ENCODE measurements at regions not wholly inside any gene's neighbourhood (a gene's known extent, or its start where the extent isn't known, plus 50 kb on each side); places are given as distances from the start of the nearest gene placed in this dataset.

DNA sequence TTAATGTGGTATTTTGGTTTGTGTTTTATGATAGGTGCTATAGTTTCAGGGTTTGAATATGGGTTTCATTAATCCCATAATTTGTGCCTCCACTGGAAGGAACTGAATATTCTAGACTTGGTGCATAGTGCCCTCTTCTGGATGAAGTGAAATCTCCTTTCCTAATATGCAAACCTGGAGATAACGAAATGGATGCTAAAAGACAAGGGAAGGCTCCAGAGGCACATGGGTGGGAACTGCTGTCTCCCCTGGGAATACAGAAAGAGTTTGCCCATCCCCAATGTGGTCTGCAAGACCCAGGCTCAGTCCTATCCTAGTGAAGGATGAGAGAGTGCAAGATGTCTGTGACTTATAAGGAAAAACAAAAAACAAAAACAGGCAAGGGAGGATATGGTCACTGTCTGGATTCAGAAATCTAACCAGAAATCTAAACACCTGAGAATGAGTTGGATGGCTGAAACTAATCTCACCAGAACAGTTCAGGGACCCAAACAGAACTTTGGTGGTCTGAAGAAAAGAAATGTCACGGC lies 142.3 kb upstream of the TMPO start:
- Mint-ChIP-seq H3K27me3 (peaks cover 44% of the 10 kb centered on the region), H3K9me3 (no peaks in the 10 kb centered on the region), H3K4me3 (no peak overlapping the region), H3K36me3 (no peaks in the 10 kb centered on the region), H3K4me1 (peaks cover 8% of the 10 kb centered on the region), H3K27ac (no peak overlapping the region)
- no peak for DNase-seq

DNA sequence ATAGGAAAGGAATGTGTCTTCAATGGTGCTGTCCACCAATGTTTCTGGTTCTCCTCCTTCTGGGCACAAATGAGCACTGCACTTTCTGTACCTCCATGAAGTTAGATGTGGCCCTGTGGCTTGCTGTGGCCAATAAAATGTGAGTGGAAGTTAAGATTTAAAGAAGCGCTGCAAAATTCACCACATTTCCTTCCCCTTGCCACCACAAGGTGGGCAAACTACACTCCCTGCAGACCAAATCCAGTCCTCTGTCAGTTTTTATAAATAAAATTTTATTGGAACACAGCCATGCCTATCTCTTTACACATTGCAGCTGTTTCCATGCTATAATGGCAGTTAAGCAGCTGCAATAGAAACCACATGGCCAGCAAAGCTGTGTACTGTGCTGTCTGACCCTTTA lies 141.4 kb upstream of the TMPO start:
- Mint-ChIP-seq H3K4me3 (no peak overlapping the region), H3K4me1 (peaks cover 8% of the 10 kb centered on the region), H3K27me3 (peaks cover 47% of the 10 kb centered on the region), H3K36me3 (no peaks in the 10 kb centered on the region), H3K9me3 (no peaks in the 10 kb centered on the region), H3K27ac (no peak overlapping the region)
- DNase-seq: no peak

DNA sequence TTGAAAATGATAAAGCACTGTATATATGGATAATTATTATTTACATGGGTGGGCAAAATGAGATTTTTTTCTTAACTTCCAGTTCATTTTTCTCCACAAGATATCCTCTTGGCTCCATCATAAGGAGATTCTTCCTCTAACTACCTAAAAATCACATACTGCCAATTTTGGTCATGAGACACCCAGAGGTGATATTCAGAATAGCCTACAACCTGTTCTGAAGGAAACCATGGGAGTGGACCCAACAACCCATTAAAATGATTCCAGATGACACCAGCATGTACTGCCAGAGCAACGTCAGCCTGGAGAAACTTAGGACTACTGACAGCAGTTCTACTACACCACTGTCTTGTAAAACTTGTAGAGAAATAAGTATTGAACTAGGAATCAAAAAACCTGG lies 136.3 kb upstream of the TMPO start:
- Mint-ChIP-seq H3K36me3 (no peaks in the 10 kb centered on the region), H3K4me1 (no peaks in the 10 kb centered on the region), H3K4me3 (no peak overlapping the region), H3K27ac (no peak overlapping the region), H3K9me3 (no peaks in the 10 kb centered on the region), H3K27me3 (peaks cover 26% of the 10 kb centered on the region)
- DNase-seq: no peak

DNA sequence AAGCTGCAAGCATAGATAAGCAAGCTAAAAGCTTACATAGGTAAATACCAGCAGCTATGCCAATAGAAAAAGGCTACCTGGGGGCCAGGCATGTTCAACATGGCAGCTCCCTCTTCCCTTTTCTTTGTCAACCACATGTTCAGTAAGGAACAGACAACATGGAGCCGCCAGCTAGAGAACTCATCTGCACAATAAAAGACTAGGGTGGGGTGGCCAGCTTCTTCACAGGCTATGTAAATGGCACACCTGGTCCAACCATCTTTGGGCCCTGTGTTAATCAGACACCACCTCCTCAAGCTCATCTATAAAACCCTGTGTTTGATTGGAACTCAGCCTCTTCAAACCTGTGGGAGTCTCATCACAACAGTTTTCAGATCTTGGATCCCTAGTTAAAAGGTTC lies 129.7 kb upstream of the TMPO start:
- Mint-ChIP-seq H3K9me3 (no peaks in the 10 kb centered on the region), H3K27me3 (peaks cover 12% of the 10 kb centered on the region), H3K27ac (no peak overlapping the region), H3K36me3 (no peaks in the 10 kb centered on the region), H3K4me3 (no peak overlapping the region), H3K4me1 (no peaks in the 10 kb centered on the region)
- no peak for DNase-seq

DNA sequence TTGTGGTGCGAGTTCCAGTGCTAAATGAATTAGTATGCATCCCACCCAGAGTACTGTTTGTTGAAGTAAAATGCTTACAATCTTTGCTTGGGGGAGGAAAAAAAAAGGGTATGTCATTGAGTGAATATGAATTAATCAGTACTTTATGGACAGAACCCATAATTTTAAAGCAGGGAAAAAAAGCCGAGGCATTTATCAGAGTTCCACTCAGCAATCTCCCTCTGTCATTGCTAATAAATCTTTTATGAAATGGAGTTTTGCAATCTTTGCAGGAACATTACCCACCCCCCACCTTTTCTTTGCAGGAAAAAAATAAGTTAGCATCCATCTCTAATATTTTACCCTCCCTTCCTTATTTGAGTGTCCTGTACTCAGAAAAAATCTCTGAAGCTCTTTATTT lies 127.9 kb upstream of the TMPO start:
- no peaks in the 10 kb centered on the region for H3K36me3 Mint-ChIP-seq
- H3K27me3 Mint-ChIP-seq: peaks cover 8% of the 10 kb centered on the region
- DNase-seq: no peak
- no peaks in the 10 kb centered on the region for H3K9me3 Mint-ChIP-seq
- no peak overlapping the region for H3K27ac Mint-ChIP-seq
- H3K4me1 Mint-ChIP-seq: no peaks in the 10 kb centered on the region
- H3K4me3 Mint-ChIP-seq: no peak overlapping the region

DNA sequence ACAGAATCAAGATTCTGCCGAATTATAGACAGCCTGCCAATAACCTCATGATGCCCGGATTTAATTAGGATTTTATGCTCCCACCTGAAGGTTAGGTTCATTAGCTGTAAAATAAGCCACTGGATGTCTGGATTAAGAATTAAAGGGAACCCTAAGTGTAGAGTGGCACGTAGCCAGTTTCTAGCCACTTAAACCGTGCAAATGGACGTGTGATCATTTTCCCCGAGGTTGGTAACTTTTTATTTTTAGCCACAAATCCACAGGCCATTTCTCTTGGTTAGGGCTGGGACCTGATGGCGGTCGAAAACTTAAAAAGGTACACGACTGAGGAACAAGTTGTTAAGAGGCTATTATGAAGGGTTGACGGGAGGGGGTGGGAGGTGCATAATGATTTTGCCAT lies 127.3 kb upstream of the TMPO start:
- Mint-ChIP-seq H3K27me3 (peaks cover 8% of the 10 kb centered on the region), H3K4me3 (no peak overlapping the region), H3K9me3 (no peaks in the 10 kb centered on the region), H3K36me3 (no peaks in the 10 kb centered on the region), H3K4me1 (no peaks in the 10 kb centered on the region), H3K27ac (no peak overlapping the region)
- DNase-seq: no peak

DNA sequence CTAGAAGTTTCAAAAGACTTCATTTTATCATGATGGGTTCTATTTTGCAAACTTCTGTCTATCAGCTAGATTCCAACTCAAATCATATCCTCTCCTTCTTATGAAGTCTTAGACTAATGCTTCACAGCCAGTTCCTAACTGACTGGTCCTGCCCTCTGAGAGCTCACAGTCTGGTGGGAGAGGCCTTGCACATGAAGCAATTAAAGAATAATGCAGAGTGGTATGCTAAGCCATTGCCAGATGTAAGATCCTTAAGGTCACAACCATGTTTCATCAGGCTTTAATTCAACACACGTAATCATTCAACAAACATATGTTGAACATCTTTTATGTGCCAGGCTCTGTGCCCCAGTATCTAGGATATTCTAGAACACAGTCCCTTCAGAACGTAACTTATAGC lies 125.8 kb upstream of the TMPO start:
- Mint-ChIP-seq H3K27me3 (peaks cover 8% of the 10 kb centered on the region), H3K4me1 (no peaks in the 10 kb centered on the region), H3K9me3 (no peaks in the 10 kb centered on the region), H3K27ac (no peak overlapping the region), H3K36me3 (no peaks in the 10 kb centered on the region), H3K4me3 (no peak overlapping the region)
- no peak for DNase-seq

DNA sequence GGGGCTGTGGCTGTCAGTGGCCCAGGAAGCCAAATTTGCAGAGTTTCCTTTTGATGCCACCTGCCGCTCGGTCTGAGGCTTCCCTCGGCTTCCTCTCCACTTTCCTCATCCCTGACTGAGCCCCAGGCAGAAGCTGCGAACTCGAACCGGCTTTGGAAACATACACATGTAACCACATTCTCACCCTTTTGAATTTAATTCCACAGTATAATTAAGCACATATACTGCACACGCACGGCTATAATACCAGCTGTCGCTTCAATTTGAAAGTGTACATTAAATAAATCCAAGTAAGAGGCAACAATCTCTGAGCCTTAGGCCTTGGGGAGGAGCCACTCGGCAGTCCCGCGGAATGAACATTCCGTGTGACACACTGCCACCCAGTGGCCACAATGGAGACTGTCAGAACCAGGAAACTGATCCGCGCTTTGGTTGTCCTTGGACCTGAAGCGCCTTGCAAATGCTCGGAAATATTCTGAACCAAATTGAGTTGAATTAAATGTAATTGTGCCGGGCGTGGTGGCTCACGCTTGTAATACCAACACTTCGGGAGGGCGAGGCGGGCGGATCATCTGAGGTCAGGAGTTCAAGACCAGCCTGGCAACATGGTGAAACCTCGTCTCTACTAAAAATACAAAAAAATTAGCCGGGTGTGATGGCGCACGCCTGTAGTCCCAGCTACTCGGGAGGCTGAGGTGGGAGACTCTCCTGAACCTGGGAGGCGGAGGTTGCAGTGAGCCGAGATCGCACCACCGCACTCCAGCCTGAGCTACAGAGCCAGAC lies 117.9 kb upstream of the TMPO start:
- DNase-seq: peak; percentile 79
- no peaks in the 10 kb centered on the region for H3K36me3 Mint-ChIP-seq
- peaks cover 32% of the 10 kb centered on the region for H3K4me1 Mint-ChIP-seq
- H3K27me3 Mint-ChIP-seq: peaks cover 3% of the 10 kb centered on the region
- no peak overlapping the region for H3K27ac Mint-ChIP-seq
- no peaks in the 10 kb centered on the region for H3K9me3 Mint-ChIP-seq
- peak overlapping the region; percentile 78 for H3K4me3 Mint-ChIP-seq

DNA sequence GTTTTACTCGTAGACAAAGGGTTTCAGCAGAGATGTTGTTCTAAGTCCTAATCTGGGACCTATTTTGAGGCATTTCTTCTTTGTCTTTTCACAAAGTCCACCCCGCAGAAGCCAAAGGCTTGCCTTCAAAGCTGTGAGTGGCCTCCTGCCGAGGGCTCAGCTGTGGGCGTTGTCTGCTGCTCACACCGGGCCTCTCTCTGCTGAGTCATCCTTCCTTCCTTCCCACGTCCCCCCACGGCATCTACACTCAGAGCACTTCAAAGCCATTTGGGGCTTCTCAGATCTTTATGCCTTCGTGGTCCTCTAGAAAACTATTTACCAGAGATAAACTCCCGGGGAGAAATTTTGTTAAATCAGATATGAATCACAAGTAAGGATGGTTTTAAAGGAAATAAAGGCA lies 115.9 kb upstream of the TMPO start:
- H3K36me3 Mint-ChIP-seq: no peaks in the 10 kb centered on the region
- DNase-seq: peak; percentile 66
- H3K27me3 Mint-ChIP-seq: peaks cover 3% of the 10 kb centered on the region
- peaks cover 41% of the 10 kb centered on the region for H3K4me1 Mint-ChIP-seq
- peak overlapping the region; percentile 41 for H3K4me3 Mint-ChIP-seq
- H3K27ac Mint-ChIP-seq: peak overlapping the region; percentile 72
- no peaks in the 10 kb centered on the region for H3K9me3 Mint-ChIP-seq

DNA sequence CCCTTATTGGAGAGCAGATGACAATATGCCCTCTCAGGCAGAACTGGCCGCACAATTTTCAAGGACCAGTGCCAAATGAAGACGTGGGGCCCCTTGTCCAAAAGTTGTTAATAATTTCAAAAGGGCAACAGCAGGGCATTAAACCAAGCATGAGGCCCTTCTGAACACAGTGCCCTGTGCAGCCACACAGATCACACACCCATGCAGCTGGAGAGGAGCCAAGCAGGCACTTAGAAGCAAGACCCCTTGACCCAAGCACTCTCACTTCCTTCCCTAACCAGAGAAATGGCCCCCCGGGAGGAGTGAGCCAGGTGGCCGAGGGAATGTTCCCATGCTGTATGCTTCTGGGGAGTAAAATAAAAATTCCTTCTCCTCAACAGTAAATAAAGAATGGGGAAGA lies 114.0 kb upstream of the TMPO start:
- Mint-ChIP-seq H3K27ac (no peak overlapping the region), H3K4me1 (peaks cover 41% of the 10 kb centered on the region), H3K36me3 (no peaks in the 10 kb centered on the region), H3K9me3 (no peaks in the 10 kb centered on the region), H3K4me3 (no peak overlapping the region), H3K27me3 (peaks cover 3% of the 10 kb centered on the region)
- DNase-seq: no peak

DNA sequence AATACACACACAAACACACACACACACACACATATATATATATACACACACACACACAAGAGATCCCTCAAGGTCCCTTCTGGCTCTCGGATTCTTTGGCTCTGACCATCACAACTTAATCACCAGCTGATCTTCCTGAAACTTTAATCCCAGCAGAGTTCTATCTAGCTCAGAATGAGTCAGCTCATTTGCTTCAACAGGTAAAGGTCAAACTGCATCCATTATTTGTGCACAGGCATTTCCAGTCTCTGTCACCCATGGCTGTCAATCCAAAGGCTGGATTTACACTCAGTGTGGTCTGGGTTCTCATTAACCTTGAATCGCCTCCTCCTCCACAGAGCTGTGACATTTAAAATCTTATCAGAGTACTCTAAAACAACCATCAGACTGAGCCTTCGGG lies 113.3 kb upstream of the TMPO start:
- no peaks in the 10 kb centered on the region for H3K9me3 Mint-ChIP-seq
- peak overlapping the region; percentile 4 for H3K27ac Mint-ChIP-seq
- no peak for DNase-seq
- no peak overlapping the region for H3K4me3 Mint-ChIP-seq
- peaks cover 3% of the 10 kb centered on the region for H3K27me3 Mint-ChIP-seq
- no peaks in the 10 kb centered on the region for H3K36me3 Mint-ChIP-seq
- H3K4me1 Mint-ChIP-seq: peaks cover 37% of the 10 kb centered on the region

DNA sequence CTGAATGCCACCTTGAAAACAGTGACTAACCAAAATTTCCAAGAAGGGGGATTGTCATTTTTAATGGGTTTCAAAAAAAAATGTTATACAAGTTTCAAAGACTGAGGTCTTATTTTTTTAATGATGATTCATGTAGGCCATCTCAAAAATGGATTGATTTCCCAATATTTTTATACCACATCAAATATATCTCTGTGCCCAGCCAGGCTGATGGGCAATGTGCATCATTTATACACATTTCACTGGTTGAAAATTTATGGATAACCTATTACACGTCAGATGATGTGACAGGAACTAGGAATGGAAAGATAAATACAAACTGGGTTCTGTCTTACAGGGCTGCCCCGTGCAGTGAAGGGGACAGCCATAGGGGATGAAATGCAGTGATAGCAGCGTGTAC lies 112.7 kb upstream of the TMPO start:
- no peaks in the 10 kb centered on the region for H3K9me3 Mint-ChIP-seq
- no peak for DNase-seq
- H3K4me1 Mint-ChIP-seq: peaks cover 32% of the 10 kb centered on the region
- no peaks in the 10 kb centered on the region for H3K36me3 Mint-ChIP-seq
- H3K27ac Mint-ChIP-seq: no peak overlapping the region
- H3K27me3 Mint-ChIP-seq: peaks cover under 1% of the 10 kb centered on the region
- no peak overlapping the region for H3K4me3 Mint-ChIP-seq

DNA sequence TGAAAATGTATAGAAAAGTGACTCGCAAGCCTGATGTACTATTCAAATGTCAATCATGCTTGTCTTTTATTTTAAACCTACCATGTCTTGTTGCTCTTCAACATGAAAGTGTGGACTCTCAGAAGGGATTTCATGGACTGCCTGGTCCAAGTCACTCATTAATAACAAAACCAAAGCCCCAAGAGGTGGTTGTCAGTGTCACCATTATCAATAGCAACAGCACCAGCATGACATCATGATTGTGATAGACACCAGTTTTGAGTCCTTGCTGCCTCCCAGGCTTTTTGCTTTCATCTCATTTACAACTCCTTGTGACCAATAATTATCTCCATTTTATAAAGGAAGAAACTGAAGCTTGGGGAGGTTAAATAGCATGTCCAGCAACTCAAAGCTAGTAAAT lies 112.0 kb upstream of the TMPO start:
- H3K36me3 Mint-ChIP-seq: no peaks in the 10 kb centered on the region
- no peak overlapping the region for H3K4me3 Mint-ChIP-seq
- H3K9me3 Mint-ChIP-seq: no peaks in the 10 kb centered on the region
- no peaks in the 10 kb centered on the region for H3K27me3 Mint-ChIP-seq
- DNase-seq: no peak
- no peak overlapping the region for H3K27ac Mint-ChIP-seq
- peaks cover 31% of the 10 kb centered on the region for H3K4me1 Mint-ChIP-seq

DNA sequence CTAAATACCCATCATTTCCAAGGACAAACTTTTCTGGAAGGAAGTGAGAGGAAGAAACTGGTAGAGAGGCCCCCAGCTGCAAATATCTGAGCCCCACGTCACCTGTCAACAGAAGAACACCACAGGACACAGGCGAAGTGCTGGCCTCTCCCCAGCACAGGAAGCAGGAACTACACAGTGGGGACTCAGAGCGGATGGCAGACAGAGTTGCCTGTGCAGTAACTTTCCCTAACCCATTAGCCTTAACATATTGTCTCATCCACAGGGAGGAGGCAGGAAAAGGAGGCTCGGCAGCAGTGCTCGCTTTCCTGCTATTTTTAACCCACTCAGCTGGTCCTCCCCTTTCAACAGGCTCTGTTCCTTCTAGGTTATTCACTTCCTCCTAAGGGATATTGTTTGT lies 111.5 kb upstream of the TMPO start:
- Mint-ChIP-seq H3K27me3 (no peaks in the 10 kb centered on the region), H3K4me3 (no peak overlapping the region), H3K4me1 (peaks cover 29% of the 10 kb centered on the region), H3K9me3 (no peaks in the 10 kb centered on the region), H3K27ac (no peak overlapping the region), H3K36me3 (no peaks in the 10 kb centered on the region)
- no peak for DNase-seq

DNA sequence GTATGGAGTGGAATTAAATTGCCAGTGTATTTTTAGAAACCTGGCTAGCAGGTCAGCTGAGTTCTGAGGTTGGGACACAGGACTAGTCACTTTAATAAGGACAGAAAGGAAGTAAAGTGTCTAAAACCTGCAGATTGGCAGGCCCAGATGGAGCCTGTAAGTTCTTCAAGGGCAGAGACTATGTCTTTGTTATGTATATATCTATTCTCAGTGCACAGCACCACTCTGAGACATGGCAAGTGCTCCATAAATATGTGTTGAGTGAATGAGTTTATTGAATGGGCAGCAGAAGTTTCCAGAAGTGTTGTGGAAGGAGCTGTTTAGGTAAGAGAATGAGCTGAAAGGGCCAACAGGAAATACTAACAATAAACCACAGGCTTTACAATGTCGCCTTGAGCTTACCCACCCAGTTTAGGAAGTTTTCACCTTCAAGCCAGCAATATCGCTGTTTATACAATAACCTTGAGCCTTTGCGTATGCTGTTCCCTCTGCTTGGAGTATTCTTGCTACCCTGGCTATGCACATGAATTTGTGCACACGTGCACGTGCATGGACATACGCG lies 109.5 kb upstream of the TMPO start:
- DNase-seq: no peak
- Mint-ChIP-seq H3K4me3 (no peak overlapping the region), H3K9me3 (no peaks in the 10 kb centered on the region), H3K36me3 (no peaks in the 10 kb centered on the region), H3K4me1 (peaks cover 15% of the 10 kb centered on the region), H3K27me3 (no peaks in the 10 kb centered on the region), H3K27ac (no peak overlapping the region)

DNA sequence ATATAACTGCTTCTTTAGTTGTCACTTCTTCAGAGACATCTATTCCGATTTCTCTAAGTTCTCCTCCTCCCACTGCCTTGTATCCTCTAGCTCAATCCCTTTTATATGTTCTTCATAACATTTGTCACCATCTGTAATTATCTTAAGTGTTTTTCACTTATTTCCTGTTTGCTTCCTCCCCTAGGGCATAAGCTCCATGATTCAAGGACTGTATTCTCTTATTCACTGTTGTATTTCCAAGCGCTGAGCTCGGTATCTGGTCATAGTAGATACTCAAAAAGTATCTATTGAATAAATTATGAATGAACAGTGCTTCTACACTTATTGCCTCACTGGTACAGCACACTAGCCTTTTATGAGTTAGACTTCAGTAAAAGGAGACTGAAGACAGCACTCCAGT lies 109.0 kb upstream of the TMPO start:
- no peak overlapping the region for H3K4me3 Mint-ChIP-seq
- no peaks in the 10 kb centered on the region for H3K36me3 Mint-ChIP-seq
- no peak for DNase-seq
- H3K27ac Mint-ChIP-seq: no peak overlapping the region
- peaks cover 15% of the 10 kb centered on the region for H3K4me1 Mint-ChIP-seq
- H3K9me3 Mint-ChIP-seq: no peaks in the 10 kb centered on the region
- H3K27me3 Mint-ChIP-seq: no peaks in the 10 kb centered on the region
